ENCODE measurements at regions not wholly inside any gene's neighbourhood (a gene's known extent, or its start where the extent isn't known, plus 50 kb on each side); places are given as distances from the start of the nearest gene placed in this dataset.

- TF ChIP-seq, protein P1, sequence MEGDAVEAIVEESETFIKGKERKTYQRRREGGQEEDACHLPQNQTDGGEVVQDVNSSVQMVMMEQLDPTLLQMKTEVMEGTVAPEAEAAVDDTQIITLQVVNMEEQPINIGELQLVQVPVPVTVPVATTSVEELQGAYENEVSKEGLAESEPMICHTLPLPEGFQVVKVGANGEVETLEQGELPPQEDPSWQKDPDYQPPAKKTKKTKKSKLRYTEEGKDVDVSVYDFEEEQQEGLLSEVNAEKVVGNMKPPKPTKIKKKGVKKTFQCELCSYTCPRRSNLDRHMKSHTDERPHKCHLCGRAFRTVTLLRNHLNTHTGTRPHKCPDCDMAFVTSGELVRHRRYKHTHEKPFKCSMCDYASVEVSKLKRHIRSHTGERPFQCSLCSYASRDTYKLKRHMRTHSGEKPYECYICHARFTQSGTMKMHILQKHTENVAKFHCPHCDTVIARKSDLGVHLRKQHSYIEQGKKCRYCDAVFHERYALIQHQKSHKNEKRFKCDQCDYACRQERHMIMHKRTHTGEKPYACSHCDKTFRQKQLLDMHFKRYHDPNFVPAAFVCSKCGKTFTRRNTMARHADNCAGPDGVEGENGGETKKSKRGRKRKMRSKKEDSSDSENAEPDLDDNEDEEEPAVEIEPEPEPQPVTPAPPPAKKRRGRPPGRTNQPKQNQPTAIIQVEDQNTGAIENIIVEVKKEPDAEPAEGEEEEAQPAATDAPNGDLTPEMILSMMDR (IDR thresholded peaks at IDR 0.05) = no peak
- TF ChIP-seq POLR2A (IDR thresholded peaks at IDR 0.05) = no peak
These were observed 55.9 kb upstream of the PTGFRN start for GRCh38 chr1:116853680-116854402.
